PFSK-1 (cell line): ENCODE measurements at regions not wholly inside any gene's neighbourhood (a gene's known extent, or its start where the extent isn't known, plus 50 kb on each side); places are given as distances from the start of the nearest gene placed in this dataset.

Source experiments
- FOXP2 ChIP-seq: optimal IDR thresholded peaks from 2 replicates; pipeline ENCODE3; 2011; ENCODE audit warnings: borderline replicate concordance, control low read depth, inconsistent platforms; ENCODE audit not compliant: insufficient read depth; ENCODE audit errors: extremely low read length, extremely low read depth
- POLR2AphosphoS5 ChIP-seq: IDR thresholded peaks from 2 replicates; pipeline ENCODE4 v1.6.1; 2012; ENCODE audit warnings: low read depth, mild to moderate bottlenecking, control low read depth, low read length, moderate library complexity
- SIN3A ChIP-seq: IDR thresholded peaks from 2 replicates; pipeline ENCODE4 v1.6.1; 2012; ENCODE audit warnings: mild to moderate bottlenecking, low read length, moderate library complexity, borderline replicate concordance; ENCODE audit not compliant: insufficient read depth
- TAF1 ChIP-seq: IDR thresholded peaks from 2 replicates; pipeline ENCODE4 v1.6.1; 2012; ENCODE audit warnings: low read length, control low read depth, borderline replicate concordance; ENCODE audit not compliant: insufficient read depth
- TF ChIP-seq, protein P1 (sequence below), 2 experiments: IDR thresholded peaks; 2 replicates each; pipeline versions ENCODE4 v1.6.1 to v1.8.0; 2011 to 2012; ENCODE audit warnings: low read depth in 2 of 2, low read length in 2 of 2, control low read depth in 1 of 2, inconsistent platforms in 1 of 2, mild to moderate bottlenecking in 1 of 2, moderate library complexity in 1 of 2; ENCODE audit not compliant: insufficient read depth in 1 of 2

GRCh38 chr21:35420656-35421055 is 371.6 kb upstream of the RUNX1 start:
- TF ChIP-seq FOXP2 (no peak), TAF1 (no peak), POLR2AphosphoS5 (no peak)
- TF ChIP-seq, protein P1, sequence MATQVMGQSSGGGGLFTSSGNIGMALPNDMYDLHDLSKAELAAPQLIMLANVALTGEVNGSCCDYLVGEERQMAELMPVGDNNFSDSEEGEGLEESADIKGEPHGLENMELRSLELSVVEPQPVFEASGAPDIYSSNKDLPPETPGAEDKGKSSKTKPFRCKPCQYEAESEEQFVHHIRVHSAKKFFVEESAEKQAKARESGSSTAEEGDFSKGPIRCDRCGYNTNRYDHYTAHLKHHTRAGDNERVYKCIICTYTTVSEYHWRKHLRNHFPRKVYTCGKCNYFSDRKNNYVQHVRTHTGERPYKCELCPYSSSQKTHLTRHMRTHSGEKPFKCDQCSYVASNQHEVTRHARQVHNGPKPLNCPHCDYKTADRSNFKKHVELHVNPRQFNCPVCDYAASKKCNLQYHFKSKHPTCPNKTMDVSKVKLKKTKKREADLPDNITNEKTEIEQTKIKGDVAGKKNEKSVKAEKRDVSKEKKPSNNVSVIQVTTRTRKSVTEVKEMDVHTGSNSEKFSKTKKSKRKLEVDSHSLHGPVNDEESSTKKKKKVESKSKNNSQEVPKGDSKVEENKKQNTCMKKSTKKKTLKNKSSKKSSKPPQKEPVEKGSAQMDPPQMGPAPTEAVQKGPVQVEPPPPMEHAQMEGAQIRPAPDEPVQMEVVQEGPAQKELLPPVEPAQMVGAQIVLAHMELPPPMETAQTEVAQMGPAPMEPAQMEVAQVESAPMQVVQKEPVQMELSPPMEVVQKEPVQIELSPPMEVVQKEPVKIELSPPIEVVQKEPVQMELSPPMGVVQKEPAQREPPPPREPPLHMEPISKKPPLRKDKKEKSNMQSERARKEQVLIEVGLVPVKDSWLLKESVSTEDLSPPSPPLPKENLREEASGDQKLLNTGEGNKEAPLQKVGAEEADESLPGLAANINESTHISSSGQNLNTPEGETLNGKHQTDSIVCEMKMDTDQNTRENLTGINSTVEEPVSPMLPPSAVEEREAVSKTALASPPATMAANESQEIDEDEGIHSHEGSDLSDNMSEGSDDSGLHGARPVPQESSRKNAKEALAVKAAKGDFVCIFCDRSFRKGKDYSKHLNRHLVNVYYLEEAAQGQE (IDR thresholded peaks at IDR 0.05; ENCODE audit: insufficient read depth in 1 of 2, low read depth in 2 of 2, low read length in 2 of 2): no peak

- TF ChIP-seq SIN3A: no peak
These were observed 368.7 kb upstream of the RUNX1 start for GRCh38 chr21:35417762-35418161.

DNA sequence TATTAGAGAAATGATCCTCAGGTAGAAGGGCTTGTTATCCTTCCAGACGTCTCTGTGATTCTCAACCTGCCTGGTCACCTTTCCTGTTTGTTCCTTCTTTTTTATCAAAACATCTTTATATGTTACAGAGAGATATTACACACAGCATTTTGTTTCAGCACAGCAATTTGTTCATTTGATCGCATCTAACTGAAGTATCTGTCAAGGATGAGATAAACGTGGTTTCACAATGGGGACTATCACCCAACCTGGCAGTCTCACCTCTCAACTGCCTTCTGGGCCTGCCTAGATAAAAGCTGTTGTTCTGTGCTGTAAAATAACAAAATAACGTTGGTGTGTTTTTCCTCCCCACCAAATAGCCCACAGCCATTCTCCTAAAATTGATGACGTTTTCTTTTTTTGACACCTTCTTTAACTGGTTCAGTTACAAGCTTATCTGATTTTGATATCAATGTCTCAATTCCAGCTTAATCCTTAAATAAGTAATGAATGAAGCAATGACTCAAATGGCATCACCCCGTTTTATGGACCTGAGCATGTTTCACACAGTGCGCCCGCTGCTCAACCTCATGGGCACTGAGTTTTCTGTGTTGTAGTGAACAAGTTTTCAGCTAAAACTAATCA is 367.9 kb upstream of the RUNX1 start:
- TF ChIP-seq FOXP2 (no peak), POLR2AphosphoS5 (no peak), SIN3A (no peak), TAF1 (no peak)
- TF ChIP-seq, protein P1 (IDR thresholded peaks at IDR 0.05; ENCODE audit: insufficient read depth in 1 of 2, low read depth in 2 of 2, low read length in 2 of 2): no peak

DNA sequence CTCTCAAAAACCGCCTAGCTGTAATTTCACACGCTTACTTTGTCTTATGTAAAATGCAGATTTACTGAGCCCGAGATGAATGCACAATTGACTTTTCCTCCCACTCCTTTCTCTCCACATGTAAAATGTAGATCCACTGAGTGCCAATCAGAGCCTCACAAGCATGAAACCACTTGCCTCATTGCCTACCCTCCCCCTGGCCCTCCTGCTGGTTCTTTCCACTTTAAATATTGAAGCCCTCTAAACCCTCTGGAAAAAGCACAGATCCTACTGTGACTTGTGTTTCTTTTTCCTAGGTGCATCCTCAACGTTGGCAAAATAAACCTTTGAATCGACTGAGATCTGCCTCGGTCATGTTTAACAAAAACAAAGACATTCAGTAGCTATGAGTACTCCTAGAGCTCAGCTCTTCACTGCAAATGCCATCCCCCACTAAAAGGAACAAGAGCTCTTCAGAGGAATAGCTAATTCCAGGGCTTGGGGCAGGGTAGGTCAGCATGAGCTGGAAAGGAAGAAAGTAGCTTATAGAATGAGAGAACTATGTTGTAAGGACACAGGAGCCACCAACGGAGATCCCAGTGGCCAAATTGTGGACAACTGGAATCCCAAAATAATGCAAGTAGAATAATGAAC is 365.5 kb upstream of the RUNX1 start:
- no peak for TF ChIP-seq SIN3A

- TF ChIP-seq POLR2AphosphoS5: no peak
These were observed 365.0 kb upstream of the RUNX1 start for GRCh38 chr21:35414056-35414455.

DNA sequence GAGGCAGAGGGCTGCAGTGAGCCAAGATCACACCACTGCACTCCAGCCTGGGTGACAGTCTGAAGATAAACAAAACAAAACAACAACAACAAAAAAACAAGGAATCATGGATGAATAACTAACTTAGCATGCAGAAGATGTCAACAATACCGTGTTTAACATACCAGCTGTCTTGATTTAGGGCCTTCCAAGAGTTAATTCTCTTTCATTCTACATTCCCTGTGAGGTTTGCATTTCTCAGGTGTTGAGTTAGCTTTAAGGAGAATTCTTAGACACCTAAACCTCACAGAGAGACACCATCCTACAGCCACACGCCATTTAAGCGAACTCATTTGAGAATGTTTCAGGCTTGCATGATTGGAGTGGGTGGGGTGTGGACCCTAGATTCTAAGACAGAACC is 363.1 kb upstream of the RUNX1 start:
- TF ChIP-seq, protein P1 (IDR thresholded peaks at IDR 0.05; ENCODE audit: insufficient read depth in 1 of 2, low read depth in 2 of 2, low read length in 2 of 2): no peak
- TF ChIP-seq SIN3A: no peak
- no peak for TF ChIP-seq POLR2AphosphoS5
- TF ChIP-seq TAF1: no peak
- no peak for TF ChIP-seq FOXP2

- TF ChIP-seq TAF1: no peak
- no peak for TF ChIP-seq POLR2AphosphoS5
- TF ChIP-seq, protein P1 (IDR thresholded peaks at IDR 0.05; ENCODE audit: insufficient read depth in 1 of 2, low read depth in 2 of 2, low read length in 2 of 2): no peak
- no peak for TF ChIP-seq SIN3A
- no peak for TF ChIP-seq FOXP2
These were observed 362.3 kb upstream of the RUNX1 start for GRCh38 chr21:35411434-35411833.
